ENCODE measurements at regions not wholly inside any gene's neighbourhood (a gene's known extent, or its start where the extent isn't known, plus 50 kb on each side); places are given as distances from the start of the nearest gene placed in this dataset.

GRCh38 chr20:37638527-37638926 is 55.3 kb upstream of the CTNNBL1 start:
- Histone ChIP-seq H3K27ac (ENCODE audit: low read depth in 1 of 2, low read length in 2 of 2) (no peak overlapping the region), H3K9me3 (ENCODE audit: control insufficient read depth in 4 of 4, low read length in 3 of 4) (peaks cover 0 to 12% (median 5%) of the 10 kb centered on the region in 4 donors), H3K36me3 (ENCODE audit: control insufficient read depth in 4 of 4, insufficient read depth in 3 of 4, low read depth in 1 of 4, low read length in 3 of 4) (no peaks in the 10 kb centered on the region), H3K4me3 (ENCODE audit: low read depth in 1 of 3, low read length in 3 of 3) (no peak overlapping the region), H3K4me1 (ENCODE audit: control insufficient read depth in 4 of 4, insufficient read depth in 4 of 4, low read length in 3 of 4) (no peaks in the 10 kb centered on the region), H3K27me3 (ENCODE audit: control insufficient read depth in 4 of 4, insufficient read depth in 4 of 4, low read length in 3 of 4) (peaks cover 0 to 4% (median 0%) of the 10 kb centered on the region in 4 donors), H3K9ac (ENCODE audit: low read depth in 1 of 2, low read length in 2 of 2) (no peak overlapping the region)
- TF ChIP-seq NR2F2 (IDR thresholded peaks at IDR 0.05), result no peak
- no peak for TF ChIP-seq GABPA (IDR thresholded peaks at IDR 0.05 in 1 of 2, conservative IDR thresholded peaks at IDR 0.05 in 1 of 2)
- no peak for TF ChIP-seq FOXA1 (IDR thresholded peaks at IDR 0.05)
- no peak for TF ChIP-seq RAD21 (IDR thresholded peaks at IDR 0.05)
- TF ChIP-seq YY1 (IDR thresholded peaks at IDR 0.05), result no peak
- 89% methylated on average over 2 of the region's 2 CpGs for WGBS
- no peak for DNase-seq (ENCODE audit: low spot score)

- WGBS, result 89% methylated on average over 12 of the region's 12 CpGs
- Histone ChIP-seq H3K36me3 (ENCODE audit: control insufficient read depth in 4 of 4, insufficient read depth in 3 of 4, low read depth in 1 of 4, low read length in 3 of 4) (no peaks in the 10 kb centered on the region), H3K4me1 (ENCODE audit: control insufficient read depth in 4 of 4, insufficient read depth in 4 of 4, low read length in 3 of 4) (no peaks in the 10 kb centered on the region), H3K27ac (ENCODE audit: low read depth in 1 of 2, low read length in 2 of 2) (no peak overlapping the region), H3K9me3 (ENCODE audit: control insufficient read depth in 4 of 4, low read length in 3 of 4) (peaks cover 0 to 12% (median 5%) of the 10 kb centered on the region in 4 donors), H3K27me3 (ENCODE audit: control insufficient read depth in 4 of 4, insufficient read depth in 4 of 4, low read length in 3 of 4) (peaks cover 0 to 4% (median 0%) of the 10 kb centered on the region in 4 donors), H3K9ac (ENCODE audit: low read depth in 1 of 2, low read length in 2 of 2) (no peak overlapping the region), H3K4me3 (ENCODE audit: low read depth in 1 of 3, low read length in 3 of 3) (no peak overlapping the region)
- DNase-seq (ENCODE audit: low spot score), result no peak
- TF ChIP-seq RAD21 (IDR thresholded peaks at IDR 0.05) (no peak), CTCF (IDR thresholded peaks at IDR 0.05; ENCODE audit: low read depth, low read length, missing input control) (no peak), GABPA (IDR thresholded peaks at IDR 0.05 in 1 of 2, conservative IDR thresholded peaks at IDR 0.05 in 1 of 2) (no peak), ATF3 (IDR thresholded peaks at IDR 0.05) (no peak), TAF1 (conservative IDR thresholded peaks at IDR 0.05) (no peak), MAX (IDR thresholded peaks at IDR 0.05) (no peak), JUND (IDR thresholded peaks at IDR 0.05) (no peak), YY1 (IDR thresholded peaks at IDR 0.05) (no peak), HNF4G (IDR thresholded peaks at IDR 0.05) (no peak), FOXA2 (IDR thresholded peaks at IDR 0.05) (no peak), NR2F2 (IDR thresholded peaks at IDR 0.05) (no peak)
- TF ChIP-seq, protein P1, sequence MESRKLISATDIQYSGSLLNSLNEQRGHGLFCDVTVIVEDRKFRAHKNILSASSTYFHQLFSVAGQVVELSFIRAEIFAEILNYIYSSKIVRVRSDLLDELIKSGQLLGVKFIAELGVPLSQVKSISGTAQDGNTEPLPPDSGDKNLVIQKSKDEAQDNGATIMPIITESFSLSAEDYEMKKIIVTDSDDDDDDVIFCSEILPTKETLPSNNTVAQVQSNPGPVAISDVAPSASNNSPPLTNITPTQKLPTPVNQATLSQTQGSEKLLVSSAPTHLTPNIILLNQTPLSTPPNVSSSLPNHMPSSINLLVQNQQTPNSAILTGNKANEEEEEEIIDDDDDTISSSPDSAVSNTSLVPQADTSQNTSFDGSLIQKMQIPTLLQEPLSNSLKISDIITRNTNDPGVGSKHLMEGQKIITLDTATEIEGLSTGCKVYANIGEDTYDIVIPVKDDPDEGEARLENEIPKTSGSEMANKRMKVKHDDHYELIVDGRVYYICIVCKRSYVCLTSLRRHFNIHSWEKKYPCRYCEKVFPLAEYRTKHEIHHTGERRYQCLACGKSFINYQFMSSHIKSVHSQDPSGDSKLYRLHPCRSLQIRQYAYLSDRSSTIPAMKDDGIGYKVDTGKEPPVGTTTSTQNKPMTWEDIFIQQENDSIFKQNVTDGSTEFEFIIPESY (IDR thresholded peaks at IDR 0.05), result no peak
These were observed 56.9 kb upstream of the CTNNBL1 start for GRCh38 chr20:37636977-37637376.

DNA sequence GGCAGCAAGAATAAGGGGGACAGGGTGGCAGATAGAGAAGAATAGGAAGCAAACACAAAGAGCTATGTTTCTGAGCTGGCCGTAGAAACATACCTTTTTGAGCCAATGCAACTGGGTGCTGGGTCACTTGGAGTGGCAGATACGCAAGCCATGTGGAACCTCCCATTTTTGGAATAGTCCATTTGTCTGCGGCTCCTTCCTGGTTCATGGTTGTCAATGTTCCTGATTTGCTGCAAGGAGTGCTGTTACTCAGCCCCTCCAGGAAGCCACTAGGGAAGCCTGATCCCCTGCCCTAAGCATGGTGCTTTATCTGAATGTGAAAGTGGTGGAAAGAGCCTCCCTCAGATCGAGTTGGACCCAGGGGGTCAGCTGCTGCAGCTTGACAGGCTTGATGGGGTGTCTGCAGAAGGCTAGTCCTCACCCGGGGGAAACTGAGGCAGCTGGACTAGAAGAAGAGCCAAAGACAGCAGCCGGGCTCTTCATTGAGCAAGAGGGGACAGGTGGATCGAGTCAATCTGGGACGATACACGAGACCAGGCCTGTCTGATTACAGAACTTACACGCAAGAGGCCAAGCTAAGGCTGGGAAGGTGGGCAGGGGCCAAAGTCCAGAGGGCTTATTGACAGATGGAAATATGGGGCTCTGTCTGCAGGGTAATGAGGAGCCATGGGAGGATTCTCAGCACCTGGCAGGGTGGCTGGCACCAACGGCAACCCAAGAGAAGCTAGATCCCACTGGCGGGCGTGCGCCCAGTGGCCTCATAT is 57.4 kb upstream of the CTNNBL1 start:
- DNase-seq (ENCODE audit: low spot score), result no peak
- Histone ChIP-seq H3K9me3 (ENCODE audit: control insufficient read depth in 4 of 4, low read length in 3 of 4) (peaks cover 0 to 12% (median 5%) of the 10 kb centered on the region in 4 donors), H3K4me3 (ENCODE audit: low read depth in 1 of 3, low read length in 3 of 3) (no peak overlapping the region), H3K27ac (ENCODE audit: low read depth in 1 of 2, low read length in 2 of 2) (no peak overlapping the region), H3K27me3 (ENCODE audit: control insufficient read depth in 4 of 4, insufficient read depth in 4 of 4, low read length in 3 of 4) (peaks cover 0 to 4% (median 0%) of the 10 kb centered on the region in 4 donors), H3K4me1 (ENCODE audit: control insufficient read depth in 4 of 4, insufficient read depth in 4 of 4, low read length in 3 of 4) (no peaks in the 10 kb centered on the region), H3K36me3 (ENCODE audit: control insufficient read depth in 4 of 4, insufficient read depth in 3 of 4, low read depth in 1 of 4, low read length in 3 of 4) (no peaks in the 10 kb centered on the region), H3K9ac (ENCODE audit: low read depth in 1 of 2, low read length in 2 of 2) (no peak overlapping the region)
- TF ChIP-seq FOXA2 (IDR thresholded peaks at IDR 0.05), result no peak
- no peak for TF ChIP-seq YY1 (IDR thresholded peaks at IDR 0.05)
- no peak for TF ChIP-seq SP1 (IDR thresholded peaks at IDR 0.05)
- whole genome bisulfite sequencing, result 60% methylated on average over 14 of the region's 14 CpGs

All from liver (tissue), 8 donors.